ENCODE measurements at regions not wholly inside any gene's neighbourhood (a gene's known extent, or its start where the extent isn't known, plus 50 kb on each side); places are given as distances from the start of the nearest gene placed in this dataset.

GRCh38 chr13:24040835-24041234 is 119.7 kb upstream of the SPATA13 start:
- 78% methylated on average over 3 of the region's 3 CpGs for WGBS
- Histone ChIP-seq H3K9me3 (ENCODE audit: control insufficient read depth in 4 of 4, low read length in 3 of 4) (no peaks in the 10 kb centered on the region), H3K27ac (ENCODE audit: low read depth in 1 of 2, low read length in 2 of 2) (no peak overlapping the region), H3K4me3 (ENCODE audit: low read depth in 1 of 3, low read length in 3 of 3) (no peak overlapping the region), H3K36me3 (ENCODE audit: control insufficient read depth in 4 of 4, insufficient read depth in 3 of 4, low read depth in 1 of 4, low read length in 3 of 4) (no peaks in the 10 kb centered on the region), H3K9ac (ENCODE audit: low read depth in 1 of 2, low read length in 2 of 2) (no peak overlapping the region), H3K27me3 (ENCODE audit: control insufficient read depth in 4 of 4, insufficient read depth in 4 of 4, low read length in 3 of 4) (no peaks in the 10 kb centered on the region), H3K4me1 (ENCODE audit: control insufficient read depth in 4 of 4, insufficient read depth in 4 of 4, low read length in 3 of 4) (no peaks in the 10 kb centered on the region)
- no peak for DNase-seq (ENCODE audit: low spot score)
- no peak for TF ChIP-seq HNF4A (conservative IDR thresholded peaks at IDR 0.05)

GRCh38 chr13:24041651-24042225 is 118.8 kb upstream of the SPATA13 start:
- no peak for DNase-seq (ENCODE audit: low spot score)
- Histone ChIP-seq H3K9me3 (ENCODE audit: control insufficient read depth in 4 of 4, low read length in 3 of 4) (peaks cover 0 to 2% (median 1%) of the 10 kb centered on the region in 4 donors), H3K4me1 (ENCODE audit: control insufficient read depth in 4 of 4, insufficient read depth in 4 of 4, low read length in 3 of 4) (no peaks in the 10 kb centered on the region), H3K36me3 (ENCODE audit: control insufficient read depth in 4 of 4, insufficient read depth in 3 of 4, low read depth in 1 of 4, low read length in 3 of 4) (no peaks in the 10 kb centered on the region), H3K27me3 (ENCODE audit: control insufficient read depth in 4 of 4, insufficient read depth in 4 of 4, low read length in 3 of 4) (no peaks in the 10 kb centered on the region), H3K4me3 (ENCODE audit: low read depth in 1 of 3, low read length in 3 of 3) (no peak overlapping the region), H3K27ac (ENCODE audit: low read depth in 1 of 2, low read length in 2 of 2) (no peak overlapping the region), H3K9ac (ENCODE audit: low read depth in 1 of 2, low read length in 2 of 2) (no peak overlapping the region)
- 60% methylated on average over 13 of the region's 13 CpGs for WGBS
- TF ChIP-seq RAD21 (IDR thresholded peaks at IDR 0.05) (no peak), REST (IDR thresholded peaks at IDR 0.05) (no peak), EGR1 (IDR thresholded peaks at IDR 0.05; ENCODE audit: low read depth in 2 of 2) (no peak), MAX (IDR thresholded peaks at IDR 0.05) (no peak), CTCF (IDR thresholded peaks at IDR 0.05; ENCODE audit: low read depth, low read length, missing input control) (no peak), ZBTB33 (IDR thresholded peaks at IDR 0.05) (no peak), RXRA (IDR thresholded peaks at IDR 0.05) (no peak), FOXA1 (IDR thresholded peaks at IDR 0.05) (no peak), JUND (IDR thresholded peaks at IDR 0.05) (no peak), GABPA (IDR thresholded peaks at IDR 0.05 in 1 of 2, conservative IDR thresholded peaks at IDR 0.05 in 1 of 2) (no peak)
